WTC11 (cell line): ENCODE measurements at regions not wholly inside any gene's neighbourhood (a gene's known extent, or its start where the extent isn't known, plus 50 kb on each side); places are given as distances from the start of the nearest gene placed in this dataset.
A peak's percentile ranks its signal among the peaks of the same experiment; 100 is the strongest.

Experiments used
- ATAC-seq: fragments of 200-7000 bp; cut with Tn5 transposase; 2 replicates; pipeline ENCODE4 v1.10.0; 2021; ENCODE audit warnings: mild to moderate bottlenecking, moderate library complexity
- CTCF ChIA-PET: fragments of 300-600 bp; sonication (Branson Sonifier 250); formaldehyde crosslinking; loops from one replicate; lab custom pipeline; 2021; ENCODE audit warnings: antibody characterized with exemption; lab: Charles Lee
- POLR2A ChIA-PET: fragments of 350-600 bp; sonication (Branson Sonifier 250); formaldehyde crosslinking; loops from one replicate; lab custom pipeline; 2021; ENCODE audit warnings: antibody characterized with exemption; lab: Charles Lee
- DNase-seq: peaks from one replicate; pipeline ENCODE4 v3.0.0; 2021; ENCODE audit warnings: low spot score
- H3K27ac Mint-ChIP-seq: 2 replicates; pipeline ENCODE4 v1.8.0; 2021; ENCODE audit warnings: mixed read lengths
- H3K27me3 Mint-ChIP-seq: 2 replicates; pipeline ENCODE4 v1.8.0; 2021; ENCODE audit warnings: low read depth, mild to moderate bottlenecking, moderate library complexity, mixed read lengths
- H3K36me3 Mint-ChIP-seq: 2 replicates; pipeline ENCODE4 v1.8.0; 2021; ENCODE audit warnings: mixed read lengths
- H3K4me1 Mint-ChIP-seq: 2 replicates; pipeline ENCODE4 v1.8.0; 2022; ENCODE audit warnings: mixed read lengths
- H3K4me3 Mint-ChIP-seq: 2 replicates; pipeline ENCODE4 v1.8.0; 2021; ENCODE audit warnings: mild to moderate bottlenecking, moderate library complexity, mixed read lengths
- H3K9me3 Mint-ChIP-seq: 2 replicates; pipeline ENCODE4 v1.8.0; 2021; ENCODE audit warnings: mixed read lengths
- ATF1 ChIP-seq: sonication (generic); formaldehyde crosslinking; IDR thresholded peaks from 2 replicates; pipeline ENCODE4 v1.8.1; 2023; ENCODE audit warnings: mild to moderate bottlenecking, moderate library complexity, missing genetic modification reagents
- ATF3 ChIP-seq: sonication (generic); formaldehyde crosslinking; conservative IDR thresholded peaks from 2 replicates; pipeline ENCODE4 v1.8.1; 2022; ENCODE audit warnings: mild to moderate bottlenecking, missing genetic modification reagents
- CBFB ChIP-seq: sonication (generic); formaldehyde crosslinking; IDR thresholded peaks from 2 replicates; pipeline ENCODE4 v1.8.1; 2022; ENCODE audit warnings: mild to moderate bottlenecking, low read depth, missing genetic modification reagents
- CDX4 ChIP-seq: fragments of 250-450 bp; sonication (Bioruptor Pico); IDR thresholded peaks from 2 replicates; pipeline ENCODE4 v1.9.0; 2021; ENCODE audit warnings: moderate library complexity, mild to moderate bottlenecking, inconsistent platforms, borderline replicate concordance
- E2F4 ChIP-seq: sonication (generic); formaldehyde crosslinking; IDR thresholded peaks from 2 replicates; pipeline ENCODE4 v1.8.1; 2022; ENCODE audit warnings: low read depth, mild to moderate bottlenecking, moderate library complexity, missing genetic modification reagents, borderline replicate concordance
- EMX1 ChIP-seq: fragments of 250-450 bp; sonication (Bioruptor Pico); IDR thresholded peaks from 2 replicates; pipeline ENCODE4 v1.8.0; 2021; ENCODE audit warnings: mild to moderate bottlenecking
- HMGA2 ChIP-seq: fragments of 250-450 bp; sonication (Bioruptor Pico); IDR thresholded peaks from 2 replicates; pipeline ENCODE4 v1.4.0; 2021; ENCODE audit warnings: mild to moderate bottlenecking, moderate library complexity
- NFE2L1 ChIP-seq: sonication (generic); formaldehyde crosslinking; IDR thresholded peaks from 2 replicates; pipeline ENCODE4 v1.8.1; 2023; ENCODE audit warnings: missing genetic modification reagents
- NR2C2 ChIP-seq: sonication (generic); formaldehyde crosslinking; IDR thresholded peaks from 2 replicates; pipeline ENCODE4 v1.8.0; 2022; ENCODE audit warnings: mild to moderate bottlenecking, missing genetic modification reagents
- PREB ChIP-seq: sonication (generic); formaldehyde crosslinking; IDR thresholded peaks from 2 replicates; pipeline ENCODE4 v1.8.1; 2022; ENCODE audit warnings: mild to moderate bottlenecking, missing genetic modification reagents, moderate library complexity, borderline replicate concordance
- SMAD4 ChIP-seq: sonication (generic); formaldehyde crosslinking; IDR thresholded peaks from 2 replicates; pipeline ENCODE4 v1.8.0; 2022; ENCODE audit warnings: mild to moderate bottlenecking, missing genetic modification reagents
- SOX15 ChIP-seq: fragments of 250-450 bp; sonication (Bioruptor Pico); IDR thresholded peaks from 2 replicates; pipeline ENCODE4 v1.9.0; 2021; ENCODE audit warnings: mild to moderate bottlenecking
- SP1 ChIP-seq: sonication (generic); formaldehyde crosslinking; conservative IDR thresholded peaks from 2 replicates; pipeline ENCODE4 v1.8.1; 2022; ENCODE audit warnings: missing genetic modification reagents
- TCF7 ChIP-seq: sonication (generic); formaldehyde crosslinking; IDR thresholded peaks from 2 replicates; pipeline ENCODE4 v1.8.0; 2022; ENCODE audit warnings: mild to moderate bottlenecking, low read depth, missing genetic modification reagents, moderate library complexity
- ZBTB21 ChIP-seq: sonication (generic); formaldehyde crosslinking; IDR thresholded peaks from 2 replicates; pipeline ENCODE4 v1.8.1; 2023; ENCODE audit warnings: mild to moderate bottlenecking, missing genetic modification reagents, borderline replicate concordance
- ZMAT4 ChIP-seq: fragments of 250-450 bp; sonication (Bioruptor Pico); IDR thresholded peaks from 2 replicates; pipeline ENCODE4 v1.9.0; 2021; ENCODE audit warnings: mild to moderate bottlenecking
- ZNF232 ChIP-seq: sonication (generic); formaldehyde crosslinking; IDR thresholded peaks from 2 replicates; pipeline ENCODE4 v1.8.0; 2022; ENCODE audit warnings: mild to moderate bottlenecking, missing genetic modification reagents
- ZNF317 ChIP-seq: sonication (generic); formaldehyde crosslinking; IDR thresholded peaks from 2 replicates; pipeline ENCODE4 v1.8.1; 2023; ENCODE audit warnings: low read depth, mild to moderate bottlenecking, moderate library complexity, missing genetic modification reagents, borderline replicate concordance
- TF ChIP-seq, protein P1 (sequence below): sonication (generic); formaldehyde crosslinking; IDR thresholded peaks from 2 replicates; pipeline ENCODE4 v1.8.0; 2022; ENCODE audit warnings: mild to moderate bottlenecking, missing genetic modification reagents
- TF ChIP-seq, protein P2 (sequence below): sonication (generic); formaldehyde crosslinking; IDR thresholded peaks from 2 replicates; pipeline ENCODE4 v1.8.0; 2023; ENCODE audit warnings: missing genetic modification reagents
- TF ChIP-seq, protein P3 (sequence below): sonication (generic); formaldehyde crosslinking; IDR thresholded peaks from 2 replicates; pipeline ENCODE4 v1.8.0; 2022; ENCODE audit warnings: mild to moderate bottlenecking, missing genetic modification reagents
- TF ChIP-seq, protein P4 (sequence below): sonication (generic); formaldehyde crosslinking; IDR thresholded peaks from 2 replicates; pipeline ENCODE4 v1.8.1; 2022; ENCODE audit warnings: mild to moderate bottlenecking, moderate library complexity, missing genetic modification reagents
- TF ChIP-seq, protein P5 (sequence below): fragments of 250-450 bp; sonication (Bioruptor Pico); conservative IDR thresholded peaks from 2 replicates; pipeline ENCODE4 v1.9.0; 2021; ENCODE audit warnings: mild to moderate bottlenecking

DNA sequence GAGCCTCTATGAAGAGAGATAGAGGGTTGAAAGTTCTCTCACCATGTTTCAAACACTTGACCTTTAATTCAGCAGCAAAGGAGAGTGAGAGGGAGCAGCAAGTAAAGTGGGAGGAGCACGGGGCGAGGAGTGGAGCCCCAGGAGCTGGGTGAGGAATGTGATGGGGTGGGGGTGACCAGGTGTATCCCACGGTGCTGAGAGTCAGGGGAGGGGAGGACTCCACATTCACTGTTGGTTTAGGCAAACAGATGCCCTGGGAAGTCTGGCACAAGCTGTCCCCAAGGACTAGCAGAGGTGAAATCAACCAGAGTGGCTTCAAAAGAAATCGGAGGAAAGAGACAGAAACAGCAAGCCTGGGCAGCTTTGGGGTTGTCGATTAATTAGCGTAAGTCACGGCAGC lies 101.8 kb upstream of the PITRM1 start:
- peak; percentile 30; the same call in 1 of the 2 replicates for ATAC-seq
- POLR2A ChIA-PET = no interaction called here
- Mint-ChIP-seq H3K36me3 (no peaks in the 10 kb centered on the region), H3K27ac (no peak overlapping the region; the same call in 1 of the 2 replicates), H3K4me1 (peaks cover 55% of the 10 kb centered on the region), H3K4me3 (no peak overlapping the region), H3K27me3 (peaks cover 5% of the 10 kb centered on the region), H3K9me3 (peaks cover 10% of the 10 kb centered on the region)
- CTCF ChIA-PET = interaction anchor here (2.0 kb wide), 1 partner anchor 10 kb away, joined by 4 read pairs; no protein-coding TSS in a partner anchor
- TF ChIP-seq, protein P1, sequence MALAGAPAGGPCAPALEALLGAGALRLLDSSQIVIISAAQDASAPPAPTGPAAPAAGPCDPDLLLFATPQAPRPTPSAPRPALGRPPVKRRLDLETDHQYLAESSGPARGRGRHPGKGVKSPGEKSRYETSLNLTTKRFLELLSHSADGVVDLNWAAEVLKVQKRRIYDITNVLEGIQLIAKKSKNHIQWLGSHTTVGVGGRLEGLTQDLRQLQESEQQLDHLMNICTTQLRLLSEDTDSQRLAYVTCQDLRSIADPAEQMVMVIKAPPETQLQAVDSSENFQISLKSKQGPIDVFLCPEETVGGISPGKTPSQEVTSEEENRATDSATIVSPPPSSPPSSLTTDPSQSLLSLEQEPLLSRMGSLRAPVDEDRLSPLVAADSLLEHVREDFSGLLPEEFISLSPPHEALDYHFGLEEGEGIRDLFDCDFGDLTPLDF (CRISPR knock-in tag) = no peak
- TF ChIP-seq ZNF317 (CRISPR knock-in tag) (no peak), NR2C2 (no peak), NFE2L1 (CRISPR knock-in tag) (no peak), ZNF232 (CRISPR knock-in tag) (no peak), EMX1 (CRISPR knock-in tag) (no peak), PREB (CRISPR knock-in tag) (no peak), E2F4 (CRISPR knock-in tag) (no peak), ZBTB21 (CRISPR knock-in tag) (no peak), ATF1 (CRISPR knock-in tag) (no peak), SOX15 (CRISPR knock-in tag) (no peak)
- TF ChIP-seq, protein P2, sequence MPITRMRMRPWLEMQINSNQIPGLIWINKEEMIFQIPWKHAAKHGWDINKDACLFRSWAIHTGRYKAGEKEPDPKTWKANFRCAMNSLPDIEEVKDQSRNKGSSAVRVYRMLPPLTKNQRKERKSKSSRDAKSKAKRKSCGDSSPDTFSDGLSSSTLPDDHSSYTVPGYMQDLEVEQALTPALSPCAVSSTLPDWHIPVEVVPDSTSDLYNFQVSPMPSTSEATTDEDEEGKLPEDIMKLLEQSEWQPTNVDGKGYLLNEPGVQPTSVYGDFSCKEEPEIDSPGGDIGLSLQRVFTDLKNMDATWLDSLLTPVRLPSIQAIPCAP (CRISPR knock-in tag) = no peak
- TF ChIP-seq, protein P3, sequence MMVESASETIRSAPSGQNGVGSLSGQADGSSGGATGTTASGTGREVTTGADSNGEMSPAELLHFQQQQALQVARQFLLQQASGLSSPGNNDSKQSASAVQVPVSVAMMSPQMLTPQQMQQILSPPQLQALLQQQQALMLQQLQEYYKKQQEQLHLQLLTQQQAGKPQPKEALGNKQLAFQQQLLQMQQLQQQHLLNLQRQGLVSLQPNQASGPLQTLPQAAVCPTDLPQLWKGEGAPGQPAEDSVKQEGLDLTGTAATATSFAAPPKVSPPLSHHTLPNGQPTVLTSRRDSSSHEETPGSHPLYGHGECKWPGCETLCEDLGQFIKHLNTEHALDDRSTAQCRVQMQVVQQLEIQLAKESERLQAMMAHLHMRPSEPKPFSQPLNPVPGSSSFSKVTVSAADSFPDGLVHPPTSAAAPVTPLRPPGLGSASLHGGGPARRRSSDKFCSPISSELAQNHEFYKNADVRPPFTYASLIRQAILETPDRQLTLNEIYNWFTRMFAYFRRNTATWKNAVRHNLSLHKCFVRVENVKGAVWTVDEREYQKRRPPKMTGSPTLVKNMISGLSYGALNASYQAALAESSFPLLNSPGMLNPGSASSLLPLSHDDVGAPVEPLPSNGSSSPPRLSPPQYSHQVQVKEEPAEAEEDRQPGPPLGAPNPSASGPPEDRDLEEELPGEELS = no peak
- TF ChIP-seq, protein P4, sequence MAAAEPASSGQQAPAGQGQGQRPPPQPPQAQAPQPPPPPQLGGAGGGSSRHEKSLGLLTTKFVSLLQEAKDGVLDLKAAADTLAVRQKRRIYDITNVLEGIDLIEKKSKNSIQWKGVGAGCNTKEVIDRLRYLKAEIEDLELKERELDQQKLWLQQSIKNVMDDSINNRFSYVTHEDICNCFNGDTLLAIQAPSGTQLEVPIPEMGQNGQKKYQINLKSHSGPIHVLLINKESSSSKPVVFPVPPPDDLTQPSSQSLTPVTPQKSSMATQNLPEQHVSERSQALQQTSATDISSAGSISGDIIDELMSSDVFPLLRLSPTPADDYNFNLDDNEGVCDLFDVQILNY (CRISPR knock-in tag) = no peak
- no peak for DNase-seq

GRCh38 chr10:3273966-3274365 lies 101.4 kb upstream of the PITRM1 start:
- ChIA-PET POLR2A (no interaction called here), CTCF (interaction anchor here (2.0 kb wide), 1 partner anchor 10 kb away, joined by 4 read pairs; no protein-coding TSS in a partner anchor)
- Mint-ChIP-seq H3K4me3 (no peak overlapping the region), H3K27me3 (peaks cover 5% of the 10 kb centered on the region), H3K4me1 (peaks cover 57% of the 10 kb centered on the region), H3K27ac (no peak overlapping the region), H3K9me3 (peaks cover 10% of the 10 kb centered on the region), H3K36me3 (no peaks in the 10 kb centered on the region)
- DNase-seq (no peak), ATAC-seq (peak; percentile 33; the same call in 1 of the 2 replicates)
- TF ChIP-seq HMGA2 (CRISPR knock-in tag) = no peak
- no peak for TF ChIP-seq TCF7
- TF ChIP-seq CDX4 (CRISPR knock-in tag) = no peak
- no peak for TF ChIP-seq SP1 (CRISPR knock-in tag)
- no peak for TF ChIP-seq ZMAT4 (CRISPR knock-in tag)
- TF ChIP-seq SMAD4 (CRISPR knock-in tag) = no peak
- TF ChIP-seq CBFB (CRISPR knock-in tag) = no peak
- TF ChIP-seq, protein P5, sequence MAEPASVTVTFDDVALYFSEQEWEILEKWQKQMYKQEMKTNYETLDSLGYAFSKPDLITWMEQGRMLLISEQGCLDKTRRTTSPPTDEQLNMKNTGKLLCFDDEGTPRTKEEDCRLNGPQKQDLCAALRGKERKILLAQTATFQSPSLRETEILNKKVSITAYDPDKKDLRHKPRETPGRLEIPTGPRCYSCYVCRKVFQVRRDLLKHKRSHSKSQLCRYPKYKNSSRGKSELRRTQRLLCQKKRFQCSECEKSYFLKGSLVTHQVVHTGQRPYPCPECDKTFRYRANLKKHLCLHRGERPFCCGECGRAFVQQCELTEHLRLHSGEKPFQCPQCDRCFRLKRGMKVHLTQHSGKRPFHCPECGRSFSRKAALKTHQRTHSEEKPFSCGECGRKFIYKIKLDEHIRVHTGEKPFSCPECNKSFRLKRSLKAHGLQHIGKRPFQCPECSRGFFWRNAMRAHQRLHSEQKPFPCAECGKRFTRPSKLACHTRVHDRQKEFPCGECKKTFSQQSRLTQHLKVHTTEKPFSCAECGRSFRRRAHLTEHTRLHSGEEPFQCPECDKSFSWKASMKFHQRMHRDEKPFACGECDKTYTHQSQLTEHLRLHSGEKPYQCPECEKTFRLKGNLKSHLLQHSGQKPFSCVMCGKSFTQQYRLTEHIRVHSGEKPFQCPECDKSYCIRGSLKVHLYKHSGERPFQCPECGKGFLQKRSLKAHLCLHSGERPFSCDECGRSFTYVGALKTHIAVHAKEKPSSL (CRISPR knock-in tag) = no peak
- no peak for TF ChIP-seq ATF3 (CRISPR knock-in tag)
